SK-N-SH treated with all-trans-retinoic acid at 6 μM for 48 hours (cell line): ENCODE measurements at regions not wholly inside any gene's neighbourhood (a gene's known extent, or its start where the extent isn't known, plus 50 kb on each side); places are given as distances from the start of the nearest gene placed in this dataset.

Experiments
- ARNTL ChIP-seq: fragments of 450-650 bp; formaldehyde crosslinking; IDR thresholded peaks from 2 replicates; pipeline ENCODE4 v1.5.0; 2020; ENCODE audit warnings: low read depth, mild to moderate bottlenecking, moderate library complexity, borderline replicate concordance
- ESRRG ChIP-seq: fragments of 250-450 bp; sonication (Bioruptor Pico); IDR thresholded peaks from 2 replicates; pipeline ENCODE4 v1.6.1; 2021; ENCODE audit warnings: mild to moderate bottlenecking
- OSR1 ChIP-seq: fragments of 250-450 bp; sonication (Bioruptor Pico); IDR thresholded peaks from 2 replicates; pipeline ENCODE4 v1.8.0; 2022; ENCODE audit warnings: moderate library complexity, mild to moderate bottlenecking, inconsistent platforms
- RARB ChIP-seq: fragments of 250-450 bp; sonication (Bioruptor Pico); IDR thresholded peaks from 2 replicates; pipeline ENCODE4 v1.8.0; 2021; ENCODE audit warnings: mild to moderate bottlenecking, moderate library complexity
- TF ChIP-seq, protein P1 (sequence below): fragments of 250-450 bp; sonication (Bioruptor Pico); IDR thresholded peaks from 2 replicates; pipeline ENCODE4 v1.5.1; 2020; ENCODE audit warnings: low read depth, mild to moderate bottlenecking, moderate library complexity
- TF ChIP-seq, protein P2 (sequence below): fragments of 250-450 bp; sonication (Bioruptor Pico); IDR thresholded peaks from 2 replicates; pipeline ENCODE4 v1.5.1; 2021; ENCODE audit warnings: mild to moderate bottlenecking, moderate library complexity

DNA sequence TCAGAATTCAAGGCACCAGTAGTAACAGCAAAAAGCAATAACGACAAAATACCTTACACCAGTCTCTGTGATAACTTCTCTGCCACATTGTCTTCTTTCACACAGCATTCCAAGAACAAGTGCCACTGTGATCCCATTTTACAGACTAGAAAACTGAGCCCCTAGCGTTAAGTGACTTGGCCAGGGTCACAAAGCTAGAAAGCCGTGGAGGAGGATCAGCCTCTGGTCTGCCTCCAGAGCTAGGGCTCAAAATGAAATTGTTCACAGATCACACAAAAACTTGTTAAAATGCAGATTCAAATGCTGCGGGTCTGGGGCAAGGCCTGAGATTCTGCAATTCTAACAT lies 154.1 kb downstream of the FAM114A2 start:
- TF ChIP-seq OSR1 (no peak), ARNTL (no peak), RARB (CRISPR knock-in tag) (no peak), ESRRG (CRISPR knock-in tag) (no peak)
- TF ChIP-seq, protein P1, sequence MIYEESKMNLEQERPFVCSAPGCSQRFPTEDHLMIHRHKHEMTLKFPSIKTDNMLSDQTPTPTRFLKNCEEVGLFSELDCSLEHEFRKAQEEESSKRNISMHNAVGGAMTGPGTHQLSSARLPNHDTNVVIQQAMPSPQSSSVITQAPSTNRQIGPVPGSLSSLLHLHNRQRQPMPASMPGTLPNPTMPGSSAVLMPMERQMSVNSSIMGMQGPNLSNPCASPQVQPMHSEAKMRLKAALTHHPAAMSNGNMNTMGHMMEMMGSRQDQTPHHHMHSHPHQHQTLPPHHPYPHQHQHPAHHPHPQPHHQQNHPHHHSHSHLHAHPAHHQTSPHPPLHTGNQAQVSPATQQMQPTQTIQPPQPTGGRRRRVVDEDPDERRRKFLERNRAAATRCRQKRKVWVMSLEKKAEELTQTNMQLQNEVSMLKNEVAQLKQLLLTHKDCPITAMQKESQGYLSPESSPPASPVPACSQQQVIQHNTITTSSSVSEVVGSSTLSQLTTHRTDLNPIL (CRISPR knock-in tag) = no peak
- TF ChIP-seq, protein P2, sequence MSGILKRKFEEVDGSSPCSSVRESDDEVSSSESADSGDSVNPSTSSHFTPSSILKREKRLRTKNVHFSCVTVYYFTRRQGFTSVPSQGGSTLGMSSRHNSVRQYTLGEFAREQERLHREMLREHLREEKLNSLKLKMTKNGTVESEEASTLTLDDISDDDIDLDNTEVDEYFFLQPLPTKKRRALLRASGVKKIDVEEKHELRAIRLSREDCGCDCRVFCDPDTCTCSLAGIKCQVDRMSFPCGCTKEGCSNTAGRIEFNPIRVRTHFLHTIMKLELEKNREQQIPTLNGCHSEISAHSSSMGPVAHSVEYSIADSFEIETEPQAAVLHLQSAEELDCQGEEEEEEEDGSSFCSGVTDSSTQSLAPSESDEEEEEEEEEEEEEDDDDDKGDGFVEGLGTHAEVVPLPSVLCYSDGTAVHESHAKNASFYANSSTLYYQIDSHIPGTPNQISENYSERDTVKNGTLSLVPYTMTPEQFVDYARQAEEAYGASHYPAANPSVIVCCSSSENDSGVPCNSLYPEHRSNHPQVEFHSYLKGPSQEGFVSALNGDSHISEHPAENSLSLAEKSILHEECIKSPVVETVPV (CRISPR knock-in tag) = no peak
